Globus pallidus (tissue), 1 donor: ENCODE measurements at regions not wholly inside any gene's neighbourhood (a gene's known extent, or its start where the extent isn't known, plus 50 kb on each side); places are given as distances from the start of the nearest gene placed in this dataset.

Experiments used
- DNase-seq: peaks from one replicate; pipeline ENCODE4 v3.0.0-alpha.2; 2015; ENCODE audit warnings: low spot score

- no peak for DNase-seq
These were observed 357.5 kb downstream of the FSCB start for GRCh38 chr14:44149597-44149996.

GRCh38 chr14:44142006-44142405 is 365.1 kb downstream of the FSCB start:
- DNase-seq = no peak

GRCh38 chr14:44135972-44136371 is 371.1 kb downstream of the FSCB start:
- no peak for DNase-seq

- DNase-seq = no peak
These were observed 375.2 kb downstream of the FSCB start for GRCh38 chr14:44131861-44132260.

GRCh38 chr14:44113769-44114730 is 393.0 kb downstream of the FSCB start:
- DNase-seq = no peak

- no peak for DNase-seq
These were observed 394.2 kb downstream of the FSCB start for GRCh38 chr14:44112774-44113460.

- DNase-seq = no peak
These were observed 398.0 kb downstream of the FSCB start for GRCh38 chr14:44109036-44109435.

- no peak for DNase-seq
These were observed 398.5 kb downstream of the FSCB start for GRCh38 chr14:44108601-44109000.

GRCh38 chr14:44107156-44107555 is 399.9 kb downstream of the FSCB start:
- DNase-seq = no peak

GRCh38 chr14:44099743-44100488 is 407.2 kb downstream of the FSCB start:
- DNase-seq = no peak

GRCh38 chr14:44081146-44081545 is 425.9 kb downstream of the FSCB start:
- DNase-seq = no peak

- no peak for DNase-seq
These were observed 437.0 kb downstream of the FSCB start for GRCh38 chr14:44070046-44070445.

- DNase-seq = no peak
These were observed 453.7 kb downstream of the FSCB start for GRCh38 chr14:44053422-44053821.

- no peak for DNase-seq
These were observed 465.4 kb downstream of the FSCB start for GRCh38 chr14:44041700-44042099.

- DNase-seq = no peak
These were observed 466.5 kb downstream of the FSCB start for GRCh38 chr14:44040561-44040960.

- no peak for DNase-seq
These were observed 470.8 kb downstream of the FSCB start for GRCh38 chr14:44036248-44036647.

- no peak for DNase-seq
These were observed 471.4 kb downstream of the FSCB start for GRCh38 chr14:44035707-44036106.

GRCh38 chr14:44030831-44031383 is 476.2 kb downstream of the FSCB start:
- DNase-seq = no peak

GRCh38 chr14:44029933-44030332 is 477.1 kb downstream of the FSCB start:
- no peak for DNase-seq

GRCh38 chr14:44027397-44027796 is 479.7 kb downstream of the FSCB start:
- DNase-seq = no peak

- DNase-seq = no peak
These were observed 496.5 kb downstream of the FSCB start for GRCh38 chr14:44010595-44010994.

GRCh38 chr14:44010071-44010470 is 497.0 kb downstream of the FSCB start:
- DNase-seq = no peak
